Calu3 (cell line): ENCODE measurements at regions not wholly inside any gene's neighbourhood (a gene's known extent, or its start where the extent isn't known, plus 50 kb on each side); places are given as distances from the start of the nearest gene placed in this dataset.

Source experiments
- BruUV-seq: library from RNA; stranded (reverse); fragments of 400-500 nt; replicated peaks from 2 replicates; lab custom pipeline; 2021; lab: Mats Ljungman, UMichigan
- CTCF ChIA-PET: fragments of 300-600 bp; sonication (Branson Sonifier 250); formaldehyde crosslinking; loops from one replicate; lab custom pipeline; 2022; ENCODE audit warnings: antibody characterized with exemption; lab: Charles Lee
- DNase-seq: peaks from one replicate; pipeline ENCODE4 v3.0.0; 2022
- H3K27ac Mint-ChIP-seq: one replicate; pipeline ENCODE4 v1.8.0; 2022; ENCODE audit warnings: mixed read lengths; ENCODE audit not compliant: unreplicated experiment
- H3K27me3 Mint-ChIP-seq: one replicate; pipeline ENCODE4 v1.8.0; 2022; ENCODE audit warnings: mixed read lengths; ENCODE audit not compliant: unreplicated experiment
- H3K36me3 Mint-ChIP-seq: one replicate; pipeline ENCODE4 v1.8.0; 2022; ENCODE audit warnings: mild to moderate bottlenecking, moderate library complexity, mixed read lengths; ENCODE audit not compliant: insufficient read depth, unreplicated experiment
- H3K4me1 Mint-ChIP-seq: one replicate; pipeline ENCODE4 v1.8.0; 2022; ENCODE audit warnings: mild to moderate bottlenecking, low read depth, mixed read lengths; ENCODE audit not compliant: unreplicated experiment
- H3K4me3 Mint-ChIP-seq: one replicate; pipeline ENCODE4 v1.8.0; 2022; ENCODE audit warnings: mild to moderate bottlenecking, low read depth, moderate library complexity, mixed read lengths; ENCODE audit not compliant: unreplicated experiment
- H3K9me3 Mint-ChIP-seq: one replicate; pipeline ENCODE4 v1.8.0; 2022; ENCODE audit warnings: low read depth, mixed read lengths; ENCODE audit not compliant: unreplicated experiment
- CTCF ChIP-seq: fragments of 200-600 bp; IDR thresholded peaks from one replicate; pipeline ENCODE4 v1.8.0; 2022; ENCODE audit warnings: antibody characterized with exemption; ENCODE audit not compliant: unreplicated experiment
- intact Hi-C: fragments of 100-400 bp; cut with micrococcal nuclease; formaldehyde crosslinking; loops from one replicate; pipeline ENCODE4 v1.10.0; 2022; ENCODE audit not compliant: unreplicated experiment

- CTCF ChIA-PET = interaction anchor here (0.7 kb wide), 2 partner anchors 143 to 156 kb away, joined by 3 read pairs; no protein-coding TSS in a partner anchor
- Mint-ChIP-seq H3K4me3 (no peak overlapping the region), H3K4me1 (no peaks in the 10 kb centered on the region), H3K27me3 (no peaks in the 10 kb centered on the region), H3K27ac (no peak overlapping the region), H3K36me3 (no peaks in the 10 kb centered on the region), H3K9me3 (peaks cover 11% of the 10 kb centered on the region)
- intact Hi-C loops = no loop called here
- no peak for DNase-seq
- TF ChIP-seq CTCF = no peak
- no TSS peak for BruUV-seq
Observed at GRCh38 chr7:138169441-138169851, 93.2 kb downstream of the AKR1D1 start.

GRCh38 chr7:138170298-138170697 is 94.0 kb downstream of the AKR1D1 start:
- intact Hi-C loops = no loop called here
- H3K4me3 Mint-ChIP-seq = no peak overlapping the region
- no TSS peak for BruUV-seq
- no peaks in the 10 kb centered on the region for H3K27me3 Mint-ChIP-seq
- CTCF ChIA-PET = no interaction called here
- DNase-seq = no peak
- no peaks in the 10 kb centered on the region for H3K4me1 Mint-ChIP-seq
- H3K36me3 Mint-ChIP-seq = no peaks in the 10 kb centered on the region
- H3K27ac Mint-ChIP-seq = no peak overlapping the region
- no peak for TF ChIP-seq CTCF
- peaks cover 10% of the 10 kb centered on the region for H3K9me3 Mint-ChIP-seq

DNA sequence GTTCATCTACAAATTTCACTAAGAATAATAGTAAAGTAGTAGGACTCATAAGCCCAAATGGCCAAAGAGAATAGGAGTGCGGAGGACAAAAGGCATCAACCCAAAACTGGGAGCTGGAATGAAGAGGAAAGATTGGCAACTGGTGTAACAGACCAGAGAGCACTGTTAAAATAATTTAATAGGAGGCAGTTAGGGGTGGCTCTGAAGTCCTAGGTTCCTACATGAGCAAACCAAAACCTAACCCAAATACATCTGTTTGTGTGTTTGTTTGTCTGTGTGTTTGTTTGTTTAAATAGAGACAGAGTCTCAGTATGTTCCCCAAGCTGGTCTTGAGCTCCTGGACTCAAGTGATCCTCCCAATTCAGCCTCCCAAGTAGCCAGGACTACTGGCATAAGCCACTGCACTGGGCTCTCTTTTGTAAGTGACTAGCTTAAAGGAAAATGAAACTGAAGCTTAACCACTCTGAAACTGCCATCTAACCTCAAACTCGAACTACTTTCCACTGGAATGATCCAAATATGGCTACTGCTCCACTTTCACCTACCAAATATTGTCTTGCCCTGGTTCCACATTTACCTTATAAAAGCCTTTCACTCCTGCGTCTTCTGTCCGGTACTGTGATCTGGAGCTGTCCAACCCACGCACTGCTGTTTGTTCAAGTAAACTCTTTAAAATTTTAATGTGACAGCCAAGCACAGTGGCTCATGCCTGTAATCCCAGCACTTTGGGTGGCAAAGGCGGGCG is 94.9 kb downstream of the AKR1D1 start:
- Mint-ChIP-seq H3K4me1 (no peaks in the 10 kb centered on the region), H3K27ac (no peak overlapping the region), H3K27me3 (no peaks in the 10 kb centered on the region), H3K36me3 (no peaks in the 10 kb centered on the region), H3K9me3 (peaks cover 10% of the 10 kb centered on the region), H3K4me3 (no peak overlapping the region)
- BruUV-seq = no TSS peak
- intact Hi-C loops = no loop called here
- DNase-seq = no peak
- TF ChIP-seq CTCF = no peak
- CTCF ChIA-PET = no interaction called here

DNA sequence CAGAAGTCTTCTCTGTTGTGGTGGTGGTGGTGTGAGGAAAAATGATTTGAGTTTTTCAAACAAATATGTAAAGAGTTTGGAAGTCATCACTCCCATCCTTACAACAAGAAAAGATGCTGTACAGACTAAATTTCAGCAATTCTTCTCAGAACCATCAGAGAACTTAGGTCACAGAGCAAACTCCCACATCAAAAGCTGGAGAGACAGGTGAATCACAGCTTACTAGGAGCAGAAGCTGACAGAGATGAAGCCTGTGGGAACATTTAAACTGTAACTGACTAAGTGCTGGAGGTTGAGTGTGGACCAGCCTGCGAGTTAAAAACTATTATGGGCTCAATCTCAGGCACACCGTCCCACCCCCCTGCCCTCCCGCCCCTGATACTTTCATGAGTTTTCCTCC is 97.3 kb downstream of the AKR1D1 start:
- intact Hi-C loops = no loop called here
- CTCF ChIA-PET = no interaction called here
- DNase-seq = no peak
- Mint-ChIP-seq H3K4me3 (no peak overlapping the region), H3K27ac (no peak overlapping the region), H3K27me3 (no peaks in the 10 kb centered on the region), H3K4me1 (no peaks in the 10 kb centered on the region), H3K36me3 (no peaks in the 10 kb centered on the region), H3K9me3 (peaks cover 12% of the 10 kb centered on the region)
- TF ChIP-seq CTCF = no peak
- no TSS peak for BruUV-seq
